HUES6 (cell line): ENCODE measurements at regions not wholly inside any gene's neighbourhood (a gene's known extent, or its start where the extent isn't known, plus 50 kb on each side); places are given as distances from the start of the nearest gene placed in this dataset.
A peak's percentile ranks its signal among the peaks of the same experiment; 100 is the strongest.

ENCODE experiments used
- H3K27ac ChIP-seq: 2 replicates; pipeline ENCODE4 v1.7.0; 2013; ENCODE audit warnings: low read depth, mild to moderate bottlenecking, low read length, inconsistent platforms
- H3K27me3 ChIP-seq: 2 replicates; pipeline ENCODE4 v1.6.1; 2013; ENCODE audit warnings: low read length; ENCODE audit not compliant: control insufficient read depth, insufficient read depth
- H3K36me3 ChIP-seq: 2 replicates; pipeline ENCODE4 v1.6.1; 2013; ENCODE audit warnings: low read length; ENCODE audit not compliant: control insufficient read depth, insufficient read depth
- H3K4me1 ChIP-seq: 2 replicates; pipeline ENCODE4 v1.6.1; 2013; ENCODE audit warnings: low read length; ENCODE audit not compliant: control insufficient read depth, insufficient read depth
- H3K4me3 ChIP-seq: 2 replicates; pipeline ENCODE4 v1.5.1; 2013; ENCODE audit warnings: low read depth, low read length
- H3K9ac ChIP-seq: one replicate; pipeline ENCODE4 v1.6.1; 2013; ENCODE audit warnings: mild to moderate bottlenecking, low read length
- H3K9me3 ChIP-seq: 2 replicates; pipeline ENCODE4 v1.6.1; 2013; ENCODE audit warnings: low read depth, low read length; ENCODE audit not compliant: control insufficient read depth, insufficient read depth

- H3K9me3 ChIP-seq: no peaks in the 10 kb centered on the region
- peaks cover 34% of the 10 kb centered on the region for H3K27me3 ChIP-seq
- no peak overlapping the region for H3K9ac ChIP-seq
- H3K4me3 ChIP-seq: peak overlapping the region; percentile 23; the same call in 1 of the 2 replicates
- H3K4me1 ChIP-seq: peaks cover 13% of the 10 kb centered on the region
- no peak overlapping the region for H3K27ac ChIP-seq
- no peaks in the 10 kb centered on the region for H3K36me3 ChIP-seq
Observed at GRCh38 chr22:27614650-27615007, 186.9 kb downstream of the MN1 start.

GRCh38 chr22:27615408-27615807, 186.1 kb downstream of the MN1 start:
- no peak overlapping the region for H3K4me3 ChIP-seq
- peaks cover 13% of the 10 kb centered on the region for H3K4me1 ChIP-seq
- no peak overlapping the region for H3K9ac ChIP-seq
- peaks cover 34% of the 10 kb centered on the region for H3K27me3 ChIP-seq
- H3K9me3 ChIP-seq: no peaks in the 10 kb centered on the region
- no peak overlapping the region for H3K27ac ChIP-seq
- no peaks in the 10 kb centered on the region for H3K36me3 ChIP-seq

- H3K9me3 ChIP-seq: no peaks in the 10 kb centered on the region
- H3K27ac ChIP-seq: no peak overlapping the region
- no peak overlapping the region for H3K9ac ChIP-seq
- H3K4me3 ChIP-seq: no peak overlapping the region
- peaks cover 13% of the 10 kb centered on the region for H3K4me1 ChIP-seq
- H3K36me3 ChIP-seq: no peaks in the 10 kb centered on the region
- peaks cover 34% of the 10 kb centered on the region for H3K27me3 ChIP-seq
Observed at GRCh38 chr22:27616033-27616432, 185.5 kb downstream of the MN1 start.

GRCh38 chr22:27617214-27617881, 184.2 kb downstream of the MN1 start:
- no peaks in the 10 kb centered on the region for H3K9me3 ChIP-seq
- H3K27ac ChIP-seq: no peak overlapping the region
- no peak overlapping the region for H3K4me3 ChIP-seq
- H3K27me3 ChIP-seq: peaks cover 34% of the 10 kb centered on the region
- no peaks in the 10 kb centered on the region for H3K36me3 ChIP-seq
- H3K9ac ChIP-seq: no peak overlapping the region
- H3K4me1 ChIP-seq: peaks cover 15% of the 10 kb centered on the region

GRCh38 chr22:27620367-27621154, 181.0 kb downstream of the MN1 start:
- H3K36me3 ChIP-seq: no peaks in the 10 kb centered on the region
- peaks cover 3% of the 10 kb centered on the region; the same call in 1 of the 2 replicates for H3K27me3 ChIP-seq
- H3K9me3 ChIP-seq: no peaks in the 10 kb centered on the region
- no peak overlapping the region for H3K27ac ChIP-seq
- H3K4me3 ChIP-seq: no peak overlapping the region
- H3K4me1 ChIP-seq: peaks cover 14% of the 10 kb centered on the region
- no peak overlapping the region for H3K9ac ChIP-seq

- Histone ChIP-seq H3K4me1 (peaks cover 18% of the 10 kb centered on the region), H3K27ac (no peak overlapping the region), H3K36me3 (no peaks in the 10 kb centered on the region), H3K9me3 (no peaks in the 10 kb centered on the region), H3K9ac (no peak overlapping the region), H3K4me3 (no peak overlapping the region), H3K27me3 (no peaks in the 10 kb centered on the region)
Observed at GRCh38 chr22:27621486-27622070, 180.0 kb downstream of the MN1 start.

- H3K4me1 ChIP-seq: peaks cover 17% of the 10 kb centered on the region; the same call in 1 of the 2 replicates
- H3K27me3 ChIP-seq: no peaks in the 10 kb centered on the region
- H3K4me3 ChIP-seq: no peak overlapping the region
- no peak overlapping the region for H3K9ac ChIP-seq
- peaks cover 3% of the 10 kb centered on the region for H3K9me3 ChIP-seq
- no peak overlapping the region for H3K27ac ChIP-seq
- no peaks in the 10 kb centered on the region for H3K36me3 ChIP-seq
Observed at GRCh38 chr22:27624042-27624441, 177.5 kb downstream of the MN1 start.

- H3K9me3 ChIP-seq: peaks cover 3% of the 10 kb centered on the region
- no peak overlapping the region for H3K27ac ChIP-seq
- H3K36me3 ChIP-seq: no peaks in the 10 kb centered on the region
- no peak overlapping the region for H3K9ac ChIP-seq
- H3K4me1 ChIP-seq: peaks cover 17% of the 10 kb centered on the region; the same call in 1 of the 2 replicates
- no peaks in the 10 kb centered on the region for H3K27me3 ChIP-seq
- H3K4me3 ChIP-seq: no peak overlapping the region
Observed at GRCh38 chr22:27624705-27625104, 176.9 kb downstream of the MN1 start.

GRCh38 chr22:27625769-27626674, 175.5 kb downstream of the MN1 start:
- Histone ChIP-seq H3K9ac (no peak overlapping the region), H3K9me3 (peaks cover 3% of the 10 kb centered on the region), H3K27me3 (no peaks in the 10 kb centered on the region), H3K36me3 (no peaks in the 10 kb centered on the region), H3K27ac (no peak overlapping the region), H3K4me3 (no peak overlapping the region), H3K4me1 (peaks cover 24% of the 10 kb centered on the region)

GRCh38 chr22:27626675-27627443, 174.7 kb downstream of the MN1 start:
- H3K4me1 ChIP-seq: peaks cover 28% of the 10 kb centered on the region
- H3K9ac ChIP-seq: no peak overlapping the region
- H3K27me3 ChIP-seq: no peaks in the 10 kb centered on the region
- no peak overlapping the region for H3K27ac ChIP-seq
- no peaks in the 10 kb centered on the region for H3K36me3 ChIP-seq
- no peak overlapping the region for H3K4me3 ChIP-seq
- H3K9me3 ChIP-seq: peaks cover 3% of the 10 kb centered on the region
